ENCODE measurements at regions not wholly inside any gene's neighbourhood (a gene's known extent, or its start where the extent isn't known, plus 50 kb on each side); places are given as distances from the start of the nearest gene placed in this dataset.
A peak's percentile ranks its signal among the peaks of the same experiment; 100 is the strongest.

DNA sequence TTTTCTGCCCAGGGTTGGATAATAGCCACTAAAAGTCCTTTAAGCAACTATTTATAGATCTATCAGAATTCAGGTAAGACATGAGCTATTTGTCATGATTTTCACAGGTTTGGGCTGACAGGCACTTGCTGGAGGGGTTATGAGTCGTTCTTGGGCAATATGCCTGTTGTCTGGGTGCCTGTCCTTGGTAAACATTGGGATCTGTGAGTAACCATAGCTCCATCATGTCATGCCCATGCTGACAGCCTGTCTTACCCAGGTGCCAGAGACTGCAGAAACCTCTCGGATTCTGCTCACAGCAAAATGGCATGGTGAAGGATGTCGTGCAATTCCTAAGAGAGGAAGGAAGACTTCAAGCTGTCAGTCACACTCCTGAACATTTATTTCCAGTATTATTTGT is 116.0 kb upstream of the PUDP start:
- TF ChIP-seq POLR2A (IDR thresholded peaks at IDR 0.05) = no peak
- Histone ChIP-seq H3K4me3 (no peak overlapping the region), H3K36me3 (no peaks in the 10 kb centered on the region), H3K4me1 (no peaks in the 10 kb centered on the region), H3K27me3 (no peaks in the 10 kb centered on the region), H3K27ac (no peak overlapping the region), H3K9me3 (no peaks in the 10 kb centered on the region)
- DNase-seq (ENCODE audit: low spot score in 2 of 2) = peak in 1 of 2 donors; percentile 50
- intact Hi-C loops (cut with DNase I; ENCODE audit: low total_unique reads) = no loop called here

DNA sequence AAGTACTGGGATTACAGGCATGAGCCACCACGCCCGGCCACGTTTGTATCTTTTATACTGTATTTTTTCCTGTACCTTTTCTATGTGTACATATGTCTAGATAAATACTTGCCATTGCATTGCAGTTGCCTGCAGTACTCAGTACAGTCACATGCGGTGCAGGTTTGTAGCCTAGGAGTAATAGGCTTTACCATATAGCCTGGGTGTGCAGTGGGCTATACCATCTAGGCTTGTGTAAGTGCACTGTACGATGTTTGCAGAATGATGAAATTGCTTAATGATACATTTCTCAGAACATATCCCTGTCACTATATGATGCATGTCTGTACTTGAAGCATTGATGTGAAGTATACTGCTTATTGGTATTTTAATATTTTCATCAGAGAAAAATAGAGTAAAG is 115.4 kb upstream of the PUDP start:
- TF ChIP-seq, protein P1, sequence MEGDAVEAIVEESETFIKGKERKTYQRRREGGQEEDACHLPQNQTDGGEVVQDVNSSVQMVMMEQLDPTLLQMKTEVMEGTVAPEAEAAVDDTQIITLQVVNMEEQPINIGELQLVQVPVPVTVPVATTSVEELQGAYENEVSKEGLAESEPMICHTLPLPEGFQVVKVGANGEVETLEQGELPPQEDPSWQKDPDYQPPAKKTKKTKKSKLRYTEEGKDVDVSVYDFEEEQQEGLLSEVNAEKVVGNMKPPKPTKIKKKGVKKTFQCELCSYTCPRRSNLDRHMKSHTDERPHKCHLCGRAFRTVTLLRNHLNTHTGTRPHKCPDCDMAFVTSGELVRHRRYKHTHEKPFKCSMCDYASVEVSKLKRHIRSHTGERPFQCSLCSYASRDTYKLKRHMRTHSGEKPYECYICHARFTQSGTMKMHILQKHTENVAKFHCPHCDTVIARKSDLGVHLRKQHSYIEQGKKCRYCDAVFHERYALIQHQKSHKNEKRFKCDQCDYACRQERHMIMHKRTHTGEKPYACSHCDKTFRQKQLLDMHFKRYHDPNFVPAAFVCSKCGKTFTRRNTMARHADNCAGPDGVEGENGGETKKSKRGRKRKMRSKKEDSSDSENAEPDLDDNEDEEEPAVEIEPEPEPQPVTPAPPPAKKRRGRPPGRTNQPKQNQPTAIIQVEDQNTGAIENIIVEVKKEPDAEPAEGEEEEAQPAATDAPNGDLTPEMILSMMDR (IDR thresholded peaks at IDR 0.05) = no peak
- TF ChIP-seq POLR2AphosphoS5 (IDR thresholded peaks at IDR 0.05) (no peak), POLR2A (IDR thresholded peaks at IDR 0.05) (no peak)
- DNase-seq (ENCODE audit: low spot score in 2 of 2) = no peak
- H3K36me3 ChIP-seq = no peaks in the 10 kb centered on the region
- H3K27ac ChIP-seq = no peak overlapping the region
- intact Hi-C loops (cut with DNase I; ENCODE audit: low total_unique reads) = no loop called here
- no peak overlapping the region for H3K4me3 ChIP-seq
- no peaks in the 10 kb centered on the region for H3K4me1 ChIP-seq
- no peaks in the 10 kb centered on the region for H3K9me3 ChIP-seq
- H3K27me3 ChIP-seq = no peaks in the 10 kb centered on the region

DNA sequence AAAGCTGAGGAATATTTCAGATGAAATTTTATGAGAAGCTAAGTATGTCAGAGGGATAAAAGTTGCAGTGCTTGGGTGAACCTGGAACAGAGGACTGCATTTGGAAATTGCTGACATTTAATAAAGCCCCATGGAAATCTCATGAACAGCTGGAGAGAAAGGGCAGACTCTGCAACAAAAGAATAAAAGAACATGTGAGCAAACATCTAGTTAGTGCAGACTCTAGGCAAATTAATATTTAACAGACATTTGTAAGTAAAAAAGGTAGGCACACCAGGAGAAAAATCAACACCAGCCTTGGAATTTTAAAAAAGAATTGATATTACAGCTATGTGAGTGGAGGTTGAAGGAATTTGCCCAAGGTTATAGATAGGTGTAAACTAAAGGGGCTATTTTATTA is 114.6 kb upstream of the PUDP start:
- no peaks in the 10 kb centered on the region for H3K9me3 ChIP-seq
- H3K27me3 ChIP-seq = no peaks in the 10 kb centered on the region
- TF ChIP-seq, protein P1 (IDR thresholded peaks at IDR 0.05) = no peak
- H3K4me1 ChIP-seq = no peaks in the 10 kb centered on the region
- intact Hi-C loops (cut with DNase I; ENCODE audit: low total_unique reads) = no loop called here
- H3K36me3 ChIP-seq = no peaks in the 10 kb centered on the region
- no peak overlapping the region for H3K27ac ChIP-seq
- H3K4me3 ChIP-seq = no peak overlapping the region
- no peak for DNase-seq (ENCODE audit: low spot score in 2 of 2)

DNA sequence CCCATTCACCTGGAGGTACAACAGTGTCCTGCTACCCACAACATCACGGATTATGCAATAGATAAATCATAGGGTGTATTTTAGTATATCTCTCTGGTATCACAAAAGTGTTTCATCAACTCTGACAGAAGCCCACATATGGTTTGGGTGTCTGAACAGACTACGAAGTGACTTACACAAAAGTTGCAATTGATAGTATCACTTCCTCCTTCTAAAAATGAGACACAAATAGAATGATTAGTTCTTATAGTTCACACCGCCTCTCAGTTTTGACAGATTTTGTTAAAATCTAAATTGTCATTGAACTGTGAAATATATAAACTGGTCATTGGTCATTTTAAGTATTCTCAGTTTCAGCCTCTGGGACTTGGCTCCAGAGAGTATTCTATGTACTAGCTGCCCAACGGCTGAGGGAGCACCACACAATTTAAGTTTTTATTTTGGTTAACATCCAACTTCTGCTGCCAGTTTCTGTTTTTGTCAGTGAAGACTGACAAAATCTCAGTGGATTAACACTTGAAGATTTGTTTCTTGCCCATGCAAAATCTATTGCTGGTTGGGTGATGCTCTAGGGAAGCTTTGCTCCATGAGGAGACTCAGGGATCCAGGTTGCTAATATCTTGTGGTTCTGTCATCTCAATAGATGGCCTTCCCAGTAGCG is 113.8 kb upstream of the PUDP start:
- TF ChIP-seq, protein P1 (IDR thresholded peaks at IDR 0.05) = no peak
- TF ChIP-seq POLR2A (IDR thresholded peaks at IDR 0.05) (no peak), POLR2AphosphoS5 (IDR thresholded peaks at IDR 0.05) (no peak)
- no peaks in the 10 kb centered on the region for H3K4me1 ChIP-seq
- no peak for DNase-seq (ENCODE audit: low spot score in 2 of 2)
- intact Hi-C loops (cut with DNase I; ENCODE audit: low total_unique reads) = no loop called here
- H3K27me3 ChIP-seq = no peaks in the 10 kb centered on the region
- no peak overlapping the region for H3K27ac ChIP-seq
- H3K4me3 ChIP-seq = no peak overlapping the region
- H3K36me3 ChIP-seq = no peaks in the 10 kb centered on the region
- no peaks in the 10 kb centered on the region for H3K9me3 ChIP-seq

DNA sequence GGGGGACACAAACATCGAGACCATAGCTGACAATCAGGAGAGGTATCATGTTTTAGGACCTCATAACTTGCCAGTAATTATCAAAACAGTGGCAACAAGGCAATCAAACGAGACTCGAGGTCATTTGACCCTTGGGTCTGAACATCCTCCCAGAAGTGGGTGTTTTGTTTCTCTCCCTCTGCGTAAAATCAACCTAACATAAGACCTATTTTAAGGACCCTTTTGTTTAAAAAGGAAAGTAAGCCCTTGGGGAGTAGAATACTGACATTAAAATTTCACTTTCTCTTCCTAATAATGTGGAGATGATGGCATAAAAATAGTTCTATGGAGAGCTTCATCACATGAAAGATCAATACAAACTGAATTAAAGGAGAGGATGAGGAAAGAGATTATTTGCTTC is 106.2 kb upstream of the PUDP start:
- no peak overlapping the region for H3K4me3 ChIP-seq
- TF ChIP-seq POLR2A (IDR thresholded peaks at IDR 0.05) (no peak), POLR2AphosphoS5 (IDR thresholded peaks at IDR 0.05) (no peak)
- TF ChIP-seq, protein P1 (IDR thresholded peaks at IDR 0.05) = no peak
- DNase-seq (ENCODE audit: low spot score in 2 of 2) = no peak
- no peak overlapping the region for H3K27ac ChIP-seq
- intact Hi-C loops (cut with DNase I; ENCODE audit: low total_unique reads) = no loop called here
- H3K9me3 ChIP-seq = peaks cover 0 to 4% of the 10 kb centered on the region in 2 donors
- no peaks in the 10 kb centered on the region for H3K27me3 ChIP-seq
- H3K4me1 ChIP-seq = no peaks in the 10 kb centered on the region
- H3K36me3 ChIP-seq = no peaks in the 10 kb centered on the region

DNA sequence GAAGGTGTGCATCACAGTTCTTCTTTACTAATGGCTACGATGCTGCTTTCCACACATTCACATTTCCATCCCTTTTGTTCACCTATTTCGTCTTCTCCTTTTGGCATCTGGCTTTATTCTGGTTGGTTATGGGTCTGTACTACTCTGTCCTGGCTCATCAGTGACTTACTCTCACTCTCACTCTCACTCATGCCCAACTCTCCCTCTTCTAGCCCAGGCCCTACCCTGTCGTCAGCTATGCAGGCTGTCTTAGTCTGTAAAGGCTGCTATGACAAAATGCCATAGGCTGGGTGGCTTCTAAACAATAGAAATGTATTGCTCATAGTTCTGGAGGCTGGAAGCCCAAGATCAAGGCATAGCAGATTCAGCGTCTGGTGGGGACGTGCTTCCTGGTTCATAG is 105.6 kb upstream of the PUDP start:
- intact Hi-C loops (cut with DNase I; ENCODE audit: low total_unique reads) = no loop called here
- no peaks in the 10 kb centered on the region for H3K36me3 ChIP-seq
- DNase-seq (ENCODE audit: low spot score in 2 of 2) = no peak
- H3K9me3 ChIP-seq = peaks cover 0 to 6% of the 10 kb centered on the region in 2 donors
- TF ChIP-seq, protein P1 (IDR thresholded peaks at IDR 0.05) = no peak
- TF ChIP-seq POLR2AphosphoS5 (IDR thresholded peaks at IDR 0.05) (no peak), POLR2A (IDR thresholded peaks at IDR 0.05) (no peak)
- H3K4me3 ChIP-seq = no peak overlapping the region
- H3K27me3 ChIP-seq = no peaks in the 10 kb centered on the region
- H3K4me1 ChIP-seq = no peaks in the 10 kb centered on the region
- H3K27ac ChIP-seq = no peak overlapping the region
